Uterus (tissue), 2 donors: ENCODE measurements at regions not wholly inside any gene's neighbourhood (a gene's known extent, or its start where the extent isn't known, plus 50 kb on each side); places are given as distances from the start of the nearest gene placed in this dataset.

Experiments used
- CTCF ChIP-seq, 4 experiments: fragments of 200-600 bp in 2 of 4; fragments of 450-650 bp in 2 of 4; sonication (generic) in 2 of 4; IDR thresholded peaks; one replicate each; pipeline ENCODE4 v1.5.1; 2016 to 2019; ENCODE audit warnings: antibody characterized with exemption in 4 of 4, mild to moderate bottlenecking in 2 of 4, moderate library complexity in 1 of 4
- POLR2A ChIP-seq, 2 donors: fragments of 450-650 bp; IDR thresholded peaks; one replicate each; pipeline ENCODE4 v1.6.1; 2016; ENCODE audit warnings: antibody characterized with exemption in 2 of 2, mild to moderate bottlenecking in 1 of 2, moderate library complexity in 1 of 2

- no peak for TF ChIP-seq CTCF (IDR thresholded peaks at IDR 0.05)
- TF ChIP-seq POLR2A (IDR thresholded peaks at IDR 0.05) = no peak
These were observed 170.8 kb downstream of the S1PR1 start for GRCh38 chr1:101407505-101408211.
